GM12878 (cell line): ENCODE measurements at regions not wholly inside any gene's neighbourhood (a gene's known extent, or its start where the extent isn't known, plus 50 kb on each side); places are given as distances from the start of the nearest gene placed in this dataset.
"Not testable (repeated sequence)": the region's sequence is repeated elsewhere in the genome, so short reads cannot be mapped to it uniquely, and the experiment has no call there.

Source experiments
- ATAC-seq: fragments of 200-7000 bp; cut with Tn5 transposase; 3 replicates; pipeline ENCODE4 v1.9.1; 2020; ENCODE audit warnings: mild to moderate bottlenecking, moderate library complexity
- BruUV-seq: library from RNA; stranded (reverse); fragments of 400-500 nt; replicated peaks from 2 replicates; lab custom pipeline; 2021; lab: Mats Ljungman, UMichigan
- CTCF ChIA-PET: fragments of 300-600 bp; sonication (Branson Sonifier 250); formaldehyde crosslinking; extraction: SDS; loops from one replicate; lab custom pipeline; 2021; ENCODE audit warnings: inconsistent platforms; lab: Yijun Ruan, JAX
- POLR2A ChIA-PET: fragments of 350-600 bp; formaldehyde crosslinking; extraction: SDS; loops from one replicate; lab custom pipeline; 2021; ENCODE audit warnings: inconsistent platforms; lab: Charles Lee
- RAD21 ChIA-PET: fragments of 300-600 bp; sonication (Branson Sonifier 250); formaldehyde crosslinking; loops from one replicate; lab custom pipeline; 2023; ENCODE audit warnings: antibody characterized with exemption; ENCODE audit not compliant: unreplicated experiment; lab: Charles Lee
- SMC1A ChIA-PET: fragments of 300-600 bp; sonication (Branson Sonifier 250); formaldehyde crosslinking; loops from one replicate; lab custom pipeline; 2023; ENCODE audit not compliant: unreplicated experiment, uncharacterized antibody; lab: Charles Lee
- DNase-seq: peaks from one replicate; pipeline ENCODE4 v3.0.0-alpha.2; 2011; ENCODE audit warnings: low read depth, low spot score
- FAIRE-seq: peaks from 3 replicates; lab custom pipeline; 2011; peaks lifted over from hg19 to GRCh38; lab: Jason Lieb, UNC
- H2AFZ ChIP-seq: 2 replicates; pipeline ENCODE4 v1.6.0; 2011; ENCODE audit warnings: low read depth, low read length, control low read depth; ENCODE audit not compliant: control insufficient read depth
- H3K27ac ChIP-seq: 2 replicates; pipeline ENCODE4 v1.5.1; 2011; ENCODE audit warnings: control low read depth; ENCODE audit not compliant: control insufficient read depth, insufficient read depth
- H3K27me3 ChIP-seq, 2 experiments: replicated peaks in 1 of 2; 2 replicates each; pipeline versions ENCODE4 v1.6.0 to v1.6.1; 2011; ENCODE audit warnings: low read length in 1 of 2; ENCODE audit not compliant: control insufficient read depth in 2 of 2, insufficient read depth in 2 of 2
- H3K36me3 ChIP-seq, 2 experiments: 2 replicates each; pipeline ENCODE4 v1.5.1; 2011; ENCODE audit warnings: low read length in 1 of 2; ENCODE audit not compliant: control insufficient read depth in 2 of 2, insufficient read depth in 2 of 2
- H3K4me1 ChIP-seq: 2 replicates; pipeline ENCODE4 v1.6.1; 2011; ENCODE audit warnings: mild to moderate bottlenecking, low read length, moderate library complexity, mixed read lengths; ENCODE audit not compliant: control insufficient read depth, insufficient read depth
- H3K4me2 ChIP-seq: 2 replicates; pipeline ENCODE4 v1.6.0; 2011; ENCODE audit warnings: control low read depth; ENCODE audit not compliant: control insufficient read depth, insufficient read depth
- H3K4me3 ChIP-seq: fragments of 200-600 bp; sonication (generic); 2 replicates; pipeline ENCODE4 v1.5.1; 2016
- H3K79me2 ChIP-seq: 2 replicates; pipeline ENCODE4 v1.6.0; 2011; ENCODE audit warnings: low read length; ENCODE audit not compliant: control insufficient read depth, insufficient read depth
- H3K9ac ChIP-seq: 2 replicates; pipeline ENCODE4 v1.8.0; 2011; ENCODE audit warnings: low read length, control low read depth, mixed read lengths; ENCODE audit not compliant: control insufficient read depth, insufficient read depth
- H3K9me3 ChIP-seq: replicated peaks from 3 replicates; pipeline ENCODE4 v1.5.1; 2011; ENCODE audit warnings: mild to moderate bottlenecking, low read length; ENCODE audit not compliant: control insufficient read depth, insufficient read depth
- H4K20me1 ChIP-seq: 2 replicates; pipeline ENCODE4 v1.6.0; 2011; ENCODE audit not compliant: control insufficient read depth, insufficient read depth
- BMI1 ChIP-seq: fragments of 450-650 bp; IDR thresholded peaks from 2 replicates; pipeline ENCODE4 v1.6.1; 2016; ENCODE audit warnings: mild to moderate bottlenecking, moderate library complexity, borderline replicate concordance
- CBX3 ChIP-seq: fragments of 200-600 bp; sonication (generic); IDR thresholded peaks from 2 replicates; pipeline ENCODE4 v1.6.1; 2016; ENCODE audit warnings: low read depth, borderline replicate concordance
- CBX5 ChIP-seq: sonication (generic); IDR thresholded peaks from 2 replicates; pipeline ENCODE4 v1.6.1; 2016; ENCODE audit warnings: low read depth, moderate library complexity, mild to moderate bottlenecking, inconsistent platforms
- CHD1 ChIP-seq: IDR thresholded peaks from 2 replicates; pipeline ENCODE4 v1.6.1; 2012; ENCODE audit warnings: low read depth, low read length, improper control_type of control experiment
- EED ChIP-seq: sonication (generic); IDR thresholded peaks from 2 replicates; pipeline ENCODE4 v1.6.1; 2016; ENCODE audit warnings: antibody characterized with exemption, low read depth
- IKZF1 ChIP-seq: fragments of 450-650 bp; conservative IDR thresholded peaks from 2 replicates; pipeline ENCODE4 v1.6.1; 2017; ENCODE audit warnings: antibody characterized with exemption, mild to moderate bottlenecking
- SPI1 ChIP-seq: IDR thresholded peaks from 2 replicates; pipeline ENCODE4 v1.6.1; 2011; ENCODE audit warnings: low read depth, mild to moderate bottlenecking, low read length, moderate library complexity, borderline replicate concordance; ENCODE audit not compliant: insufficient read depth
- SREBF1 ChIP-seq: IDR thresholded peaks from 2 replicates; pipeline ENCODE4 v1.6.1; 2012; ENCODE audit warnings: mild to moderate bottlenecking, low read length
- TARDBP ChIP-seq: IDR thresholded peaks from 2 replicates; pipeline ENCODE4 v1.6.1; 2016; ENCODE audit warnings: borderline replicate concordance
- WGBS: methylation state at CpG from one replicate; pipeline ENCODE4 v1.1.6; 2016; ENCODE audit warnings: low lambda C conversion rate; ENCODE audit not compliant: insufficient replicate concordance, insufficient coverage; ENCODE audit errors: missing lambda C conversion rate; 5-methylcytosine and 5-hydroxymethylcytosine counted together
- in situ Hi-C: fragments of 300-500 bp; cut with MboI; formaldehyde crosslinking; loops from 9 replicates; pipeline ENCODE4 v1.14.3; 2018; ENCODE audit warnings: mixed read lengths
- intact Hi-C: fragments of 100-400 bp; cut with micrococcal nuclease; formaldehyde crosslinking; loops from one replicate; pipeline ENCODE4 v1.14.2; 2022; ENCODE audit not compliant: unreplicated experiment
- TF ChIP-seq, protein P1 (sequence below): fragments of 450-650 bp; conservative IDR thresholded peaks from 2 replicates; pipeline ENCODE4 v1.6.1; 2017; ENCODE audit warnings: mild to moderate bottlenecking, moderate library complexity
- TF ChIP-seq, protein P2 (sequence below): IDR thresholded peaks from 2 replicates; pipeline ENCODE4 v1.6.1; 2012; ENCODE audit warnings: mild to moderate bottlenecking, low read depth, low read length

- Histone ChIP-seq H3K4me3 (no peak overlapping the region), H3K4me1 (no peaks in the 10 kb centered on the region), H3K79me2 (no peaks in the 10 kb centered on the region), H2AFZ (no peak overlapping the region), H3K27me3 (no peaks in the 10 kb centered on the region), H3K4me2 (no peak overlapping the region), H3K27ac (no peak overlapping the region), H4K20me1 (no peaks in the 10 kb centered on the region), H3K9me3 (no peaks in the 10 kb centered on the region; the same call in 2 of the 3 replicates), H3K9ac (no peak overlapping the region), H3K36me3 (no peaks in the 10 kb centered on the region)
- no peak for TF ChIP-seq CBX5
- TF ChIP-seq, protein P1, sequence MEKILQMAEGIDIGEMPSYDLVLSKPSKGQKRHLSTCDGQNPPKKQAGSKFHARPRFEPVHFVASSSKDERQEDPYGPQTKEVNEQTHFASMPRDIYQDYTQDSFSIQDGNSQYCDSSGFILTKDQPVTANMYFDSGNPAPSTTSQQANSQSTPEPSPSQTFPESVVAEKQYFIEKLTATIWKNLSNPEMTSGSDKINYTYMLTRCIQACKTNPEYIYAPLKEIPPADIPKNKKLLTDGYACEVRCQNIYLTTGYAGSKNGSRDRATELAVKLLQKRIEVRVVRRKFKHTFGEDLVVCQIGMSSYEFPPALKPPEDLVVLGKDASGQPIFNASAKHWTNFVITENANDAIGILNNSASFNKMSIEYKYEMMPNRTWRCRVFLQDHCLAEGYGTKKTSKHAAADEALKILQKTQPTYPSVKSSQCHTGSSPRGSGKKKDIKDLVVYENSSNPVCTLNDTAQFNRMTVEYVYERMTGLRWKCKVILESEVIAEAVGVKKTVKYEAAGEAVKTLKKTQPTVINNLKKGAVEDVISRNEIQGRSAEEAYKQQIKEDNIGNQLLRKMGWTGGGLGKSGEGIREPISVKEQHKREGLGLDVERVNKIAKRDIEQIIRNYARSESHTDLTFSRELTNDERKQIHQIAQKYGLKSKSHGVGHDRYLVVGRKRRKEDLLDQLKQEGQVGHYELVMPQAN, result no peak
- TF ChIP-seq, protein P2, sequence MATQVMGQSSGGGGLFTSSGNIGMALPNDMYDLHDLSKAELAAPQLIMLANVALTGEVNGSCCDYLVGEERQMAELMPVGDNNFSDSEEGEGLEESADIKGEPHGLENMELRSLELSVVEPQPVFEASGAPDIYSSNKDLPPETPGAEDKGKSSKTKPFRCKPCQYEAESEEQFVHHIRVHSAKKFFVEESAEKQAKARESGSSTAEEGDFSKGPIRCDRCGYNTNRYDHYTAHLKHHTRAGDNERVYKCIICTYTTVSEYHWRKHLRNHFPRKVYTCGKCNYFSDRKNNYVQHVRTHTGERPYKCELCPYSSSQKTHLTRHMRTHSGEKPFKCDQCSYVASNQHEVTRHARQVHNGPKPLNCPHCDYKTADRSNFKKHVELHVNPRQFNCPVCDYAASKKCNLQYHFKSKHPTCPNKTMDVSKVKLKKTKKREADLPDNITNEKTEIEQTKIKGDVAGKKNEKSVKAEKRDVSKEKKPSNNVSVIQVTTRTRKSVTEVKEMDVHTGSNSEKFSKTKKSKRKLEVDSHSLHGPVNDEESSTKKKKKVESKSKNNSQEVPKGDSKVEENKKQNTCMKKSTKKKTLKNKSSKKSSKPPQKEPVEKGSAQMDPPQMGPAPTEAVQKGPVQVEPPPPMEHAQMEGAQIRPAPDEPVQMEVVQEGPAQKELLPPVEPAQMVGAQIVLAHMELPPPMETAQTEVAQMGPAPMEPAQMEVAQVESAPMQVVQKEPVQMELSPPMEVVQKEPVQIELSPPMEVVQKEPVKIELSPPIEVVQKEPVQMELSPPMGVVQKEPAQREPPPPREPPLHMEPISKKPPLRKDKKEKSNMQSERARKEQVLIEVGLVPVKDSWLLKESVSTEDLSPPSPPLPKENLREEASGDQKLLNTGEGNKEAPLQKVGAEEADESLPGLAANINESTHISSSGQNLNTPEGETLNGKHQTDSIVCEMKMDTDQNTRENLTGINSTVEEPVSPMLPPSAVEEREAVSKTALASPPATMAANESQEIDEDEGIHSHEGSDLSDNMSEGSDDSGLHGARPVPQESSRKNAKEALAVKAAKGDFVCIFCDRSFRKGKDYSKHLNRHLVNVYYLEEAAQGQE, result no peak
- TF ChIP-seq CBX3, result no peak
- no peak for TF ChIP-seq BMI1
- no peak for TF ChIP-seq SPI1
- no peak for TF ChIP-seq IKZF1
- no peak for TF ChIP-seq TARDBP
- no peak for TF ChIP-seq EED
- TF ChIP-seq SREBF1, result no peak
- no peak for TF ChIP-seq CHD1
- no peak for DNase-seq
- 58% methylated on average over 3 of the region's 3 CpGs for WGBS
- intact Hi-C loops, result no loop called here
- no peak for ATAC-seq
- ChIA-PET RAD21 (no interaction called here), CTCF (no interaction called here), SMC1A (interaction anchor here (0.6 to 0.8 kb wide), 2 partner anchors 24 to 100 kb away, joined by 3 read pairs; no protein-coding TSS in a partner anchor), POLR2A (no interaction called here)
- in situ Hi-C loops, result no loop called here
- BruUV-seq, result no TSS peak
- no peak for FAIRE-seq
Measured at GRCh38 chr6:139698526-139699176, 324.2 kb upstream of the CITED2 start.

DNA sequence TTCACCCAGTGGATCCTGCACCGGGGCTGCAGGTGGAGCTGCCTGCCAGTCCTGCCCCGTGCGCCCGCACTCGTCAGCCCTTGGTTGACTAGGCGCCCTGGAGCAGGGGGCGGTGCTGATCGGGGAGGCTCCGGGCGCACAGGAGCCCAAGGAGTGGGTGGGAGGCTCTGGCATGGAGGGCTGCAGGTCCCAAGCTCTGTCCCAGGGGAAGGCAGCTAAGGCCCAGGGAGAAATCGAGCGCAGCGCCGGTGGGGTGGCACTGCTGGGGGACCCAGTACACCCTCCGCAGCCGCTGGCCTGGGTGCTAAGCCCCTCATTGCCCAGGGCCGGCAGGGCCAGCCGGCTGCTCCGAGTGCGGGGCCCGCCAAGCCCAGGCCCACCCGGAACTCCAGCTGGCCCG lies 323.4 kb upstream of the CITED2 start:
- BruUV-seq, H3K4me1 ChIP-seq, H3K36me3 ChIP-seq, H3K9me3 ChIP-seq, CTCF ChIA-PET, FAIRE-seq, DNase-seq, H3K27ac ChIP-seq, in situ Hi-C loops, H3K4me2 ChIP-seq, H3K9ac ChIP-seq, POLR2A ChIA-PET, H3K27me3 ChIP-seq, ATAC-seq, intact Hi-C loops, H2AFZ ChIP-seq, SMC1A ChIA-PET, H3K79me2 ChIP-seq, RAD21 ChIA-PET, H4K20me1 ChIP-seq, H3K4me3 ChIP-seq: not testable (repeated sequence)
- 83% methylated on average over 16 of the region's 23 CpGs for WGBS
